ENCODE measurements at regions not wholly inside any gene's neighbourhood (a gene's known extent, or its start where the extent isn't known, plus 50 kb on each side); places are given as distances from the start of the nearest gene placed in this dataset.

DNA sequence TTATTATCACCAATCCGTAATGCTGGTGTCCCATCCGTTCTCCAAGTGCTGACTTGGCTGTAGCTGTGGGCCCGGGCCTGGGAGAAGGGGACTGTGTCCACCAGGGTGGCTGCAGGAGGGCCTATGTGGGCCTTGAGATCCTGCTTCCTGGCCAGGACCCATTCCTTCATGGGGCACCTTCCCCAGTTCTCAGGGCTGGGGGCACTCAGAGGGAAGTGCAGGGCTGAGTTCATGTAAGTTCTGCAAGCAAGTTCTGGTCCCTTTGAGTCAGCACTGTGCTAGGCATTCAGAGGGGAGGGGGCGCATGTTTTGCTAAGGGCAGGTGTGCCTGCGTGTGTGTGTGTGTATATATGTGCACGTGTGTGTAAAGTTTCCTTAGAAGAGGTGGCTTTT is 94.0 kb downstream of the GLI2 start:
- no peaks in the 10 kb centered on the region; the same call in 1 of the 2 replicates for H3K27me3 ChIP-seq (replicated peaks; ENCODE audit: control insufficient read depth, insufficient read depth, low read length)
- H3K36me3 ChIP-seq (ENCODE audit: control insufficient read depth, insufficient read depth, low read length), result no peaks in the 10 kb centered on the region
- TF ChIP-seq, protein P1, sequence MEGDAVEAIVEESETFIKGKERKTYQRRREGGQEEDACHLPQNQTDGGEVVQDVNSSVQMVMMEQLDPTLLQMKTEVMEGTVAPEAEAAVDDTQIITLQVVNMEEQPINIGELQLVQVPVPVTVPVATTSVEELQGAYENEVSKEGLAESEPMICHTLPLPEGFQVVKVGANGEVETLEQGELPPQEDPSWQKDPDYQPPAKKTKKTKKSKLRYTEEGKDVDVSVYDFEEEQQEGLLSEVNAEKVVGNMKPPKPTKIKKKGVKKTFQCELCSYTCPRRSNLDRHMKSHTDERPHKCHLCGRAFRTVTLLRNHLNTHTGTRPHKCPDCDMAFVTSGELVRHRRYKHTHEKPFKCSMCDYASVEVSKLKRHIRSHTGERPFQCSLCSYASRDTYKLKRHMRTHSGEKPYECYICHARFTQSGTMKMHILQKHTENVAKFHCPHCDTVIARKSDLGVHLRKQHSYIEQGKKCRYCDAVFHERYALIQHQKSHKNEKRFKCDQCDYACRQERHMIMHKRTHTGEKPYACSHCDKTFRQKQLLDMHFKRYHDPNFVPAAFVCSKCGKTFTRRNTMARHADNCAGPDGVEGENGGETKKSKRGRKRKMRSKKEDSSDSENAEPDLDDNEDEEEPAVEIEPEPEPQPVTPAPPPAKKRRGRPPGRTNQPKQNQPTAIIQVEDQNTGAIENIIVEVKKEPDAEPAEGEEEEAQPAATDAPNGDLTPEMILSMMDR (IDR thresholded peaks at IDR 0.05; ENCODE audit: insufficient read depth, low read length, poor library complexity, severe bottlenecking), result no peak
- no peak for DNase-seq (ENCODE audit: extremely low read depth, insufficient read length)
- no peak overlapping the region for H3K4me3 ChIP-seq (replicated peaks; ENCODE audit: low read depth, low read length)

DNA sequence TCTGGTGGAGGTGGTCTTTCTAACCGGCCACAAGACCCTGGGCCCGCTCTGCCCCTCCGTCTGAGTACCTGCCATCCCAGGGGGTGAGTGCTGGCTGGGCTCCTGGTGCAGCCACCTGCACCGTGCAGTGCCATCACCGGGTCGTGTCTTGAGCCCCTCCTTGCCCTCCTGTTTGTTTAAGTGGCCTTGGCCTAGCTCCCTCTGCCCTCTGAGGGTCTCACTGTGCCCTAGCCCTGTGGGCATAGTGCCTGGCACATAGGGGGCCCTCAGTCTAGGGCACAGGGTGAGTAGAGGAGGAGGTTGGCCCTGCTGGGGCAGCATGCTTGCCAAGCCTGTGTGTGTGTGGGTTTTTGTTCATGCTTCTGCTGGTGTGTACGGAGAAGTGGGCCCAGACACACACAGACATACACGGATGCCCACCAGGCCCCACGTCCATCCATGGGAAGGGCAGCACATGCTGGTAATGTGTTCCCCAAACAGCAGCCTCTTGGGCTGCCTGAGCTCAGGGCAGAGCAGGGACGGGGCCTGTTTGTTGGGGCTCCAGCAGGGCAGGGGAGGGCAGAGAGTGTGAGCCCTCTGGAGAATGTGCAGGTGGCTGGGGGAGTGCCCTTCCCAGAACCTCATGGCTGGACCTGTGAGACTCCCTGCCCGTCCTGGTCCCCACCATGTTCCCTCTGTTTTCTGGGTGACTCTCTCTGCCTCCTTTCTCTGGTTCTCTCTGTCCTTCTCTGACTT is 94.6 kb downstream of the GLI2 start:
- no peak overlapping the region for H3K4me3 ChIP-seq (replicated peaks; ENCODE audit: low read depth, low read length)
- H3K36me3 ChIP-seq (ENCODE audit: control insufficient read depth, insufficient read depth, low read length), result no peaks in the 10 kb centered on the region
- H3K27me3 ChIP-seq (replicated peaks; ENCODE audit: control insufficient read depth, insufficient read depth, low read length), result no peaks in the 10 kb centered on the region; the same call in 1 of the 2 replicates
- no peak for DNase-seq (ENCODE audit: extremely low read depth, insufficient read length)
- TF ChIP-seq, protein P1 (IDR thresholded peaks at IDR 0.05; ENCODE audit: insufficient read depth, low read length, poor library complexity, severe bottlenecking), result no peak

DNA sequence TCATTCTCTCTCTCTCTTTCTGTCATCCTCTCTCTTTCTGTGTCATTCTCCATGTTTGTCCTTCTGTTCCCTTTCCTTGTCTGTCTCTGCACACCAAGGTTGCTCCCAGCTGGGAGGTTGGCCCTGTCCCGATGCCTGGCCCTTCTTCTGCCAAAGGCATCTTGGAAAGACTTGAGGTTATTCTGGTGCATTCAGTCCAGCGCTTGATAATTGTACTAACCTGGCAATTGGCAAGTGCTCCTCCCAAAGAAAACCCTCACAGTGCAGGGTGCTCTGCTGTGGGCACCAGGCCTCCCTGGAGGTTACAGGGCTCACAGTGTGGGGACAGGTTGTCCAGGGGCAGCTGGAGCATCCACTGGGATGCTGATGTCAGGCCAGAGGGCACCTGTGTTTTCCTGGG is 95.4 kb downstream of the GLI2 start:
- no peaks in the 10 kb centered on the region; the same call in 1 of the 2 replicates for H3K27me3 ChIP-seq (replicated peaks; ENCODE audit: control insufficient read depth, insufficient read depth, low read length)
- TF ChIP-seq, protein P1 (IDR thresholded peaks at IDR 0.05; ENCODE audit: insufficient read depth, low read length, poor library complexity, severe bottlenecking), result no peak
- H3K36me3 ChIP-seq (ENCODE audit: control insufficient read depth, insufficient read depth, low read length), result no peaks in the 10 kb centered on the region
- no peak overlapping the region for H3K4me3 ChIP-seq (replicated peaks; ENCODE audit: low read depth, low read length)
- no peak for DNase-seq (ENCODE audit: extremely low read depth, insufficient read length)

DNA sequence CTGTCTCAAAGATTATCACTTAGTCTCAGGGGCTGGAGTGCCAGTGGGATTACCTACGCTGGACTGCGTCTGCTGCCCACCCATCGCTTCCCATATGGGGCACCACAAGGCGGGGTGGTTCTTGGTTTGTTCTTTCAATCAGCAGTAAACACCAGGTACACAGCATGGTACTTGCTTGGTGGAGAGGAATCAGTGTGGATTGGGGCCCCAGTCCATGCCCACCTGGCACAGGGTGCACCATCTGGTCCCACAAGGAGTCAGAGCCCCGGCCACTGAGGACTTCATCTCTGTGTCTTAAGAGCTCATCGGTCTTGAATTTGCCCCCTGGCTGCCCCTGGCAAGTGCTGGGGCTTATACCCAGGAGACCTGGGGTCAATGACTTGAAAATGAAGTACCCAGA is 96.2 kb downstream of the GLI2 start:
- TF ChIP-seq, protein P1 (IDR thresholded peaks at IDR 0.05; ENCODE audit: insufficient read depth, low read length, poor library complexity, severe bottlenecking), result no peak
- H3K27me3 ChIP-seq (replicated peaks; ENCODE audit: control insufficient read depth, insufficient read depth, low read length), result no peaks in the 10 kb centered on the region; the same call in 1 of the 2 replicates
- DNase-seq (ENCODE audit: extremely low read depth, insufficient read length), result no peak
- H3K36me3 ChIP-seq (ENCODE audit: control insufficient read depth, insufficient read depth, low read length), result no peaks in the 10 kb centered on the region
- no peak overlapping the region for H3K4me3 ChIP-seq (replicated peaks; ENCODE audit: low read depth, low read length)

DNA sequence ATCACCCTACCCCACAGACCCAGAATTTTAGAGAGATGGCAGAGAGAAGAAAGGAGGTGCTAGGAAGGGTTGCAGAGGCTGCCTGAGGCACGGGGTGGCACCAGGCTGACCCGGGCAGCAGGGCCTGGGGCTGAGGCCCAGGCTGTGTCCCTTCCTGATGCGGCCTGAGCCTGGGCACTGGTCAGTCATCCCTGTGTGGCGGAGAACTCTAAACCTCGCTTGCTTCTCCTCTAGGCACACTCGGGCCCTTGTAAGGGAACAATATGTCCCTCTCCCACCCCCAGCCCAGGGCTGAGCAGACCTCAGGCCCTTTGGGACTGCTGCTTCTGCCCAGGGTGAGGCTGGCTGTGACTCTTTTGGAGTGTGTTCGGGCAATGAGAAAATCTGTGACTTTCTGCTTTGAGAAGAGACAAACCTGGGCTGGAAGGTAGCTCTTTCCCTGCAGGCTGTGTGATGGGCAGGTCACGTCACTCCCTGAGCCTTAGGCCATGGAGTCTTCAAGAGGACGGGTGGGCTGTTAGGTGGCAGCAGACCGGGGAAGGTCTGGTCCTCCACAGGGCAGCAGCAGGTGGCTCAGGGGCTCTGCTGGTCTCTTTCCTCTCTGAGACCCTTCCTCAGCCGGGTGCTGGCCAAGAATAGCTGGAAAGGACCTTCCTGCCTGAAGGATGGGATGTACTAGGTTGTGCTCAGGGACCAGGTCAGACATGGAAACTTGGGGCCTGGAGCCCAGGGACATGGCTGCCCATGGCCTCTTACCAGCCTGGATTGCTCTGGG is 96.8 kb downstream of the GLI2 start:
- Histone ChIP-seq H3K27me3 (replicated peaks; ENCODE audit: control insufficient read depth, insufficient read depth, low read length) (no peaks in the 10 kb centered on the region; the same call in 1 of the 2 replicates), H3K36me3 (ENCODE audit: control insufficient read depth, insufficient read depth, low read length) (no peaks in the 10 kb centered on the region), H3K4me3 (replicated peaks; ENCODE audit: low read depth, low read length) (no peak overlapping the region)
- TF ChIP-seq, protein P1 (IDR thresholded peaks at IDR 0.05; ENCODE audit: insufficient read depth, low read length, poor library complexity, severe bottlenecking), result no peak
- no peak for DNase-seq (ENCODE audit: extremely low read depth, insufficient read length)

Data from GM06990 (cell line).